Fibroblast of the aortic adventitia (primary cell): ENCODE measurements at regions not wholly inside any gene's neighbourhood (a gene's known extent, or its start where the extent isn't known, plus 50 kb on each side); places are given as distances from the start of the nearest gene placed in this dataset.

Source experiments
- DNase-seq: peaks from one replicate; pipeline ENCODE4 v3.0.0-alpha.2; 2010; ENCODE audit warnings: low read depth
- H3K4me3 ChIP-seq: 2 replicates; pipeline ENCODE4 v1.5.1; 2011; ENCODE audit warnings: low read depth, mild to moderate bottlenecking, control low read depth, low read length, moderate library complexity
- TF ChIP-seq, protein P1 (sequence below): IDR thresholded peaks from 2 replicates; pipeline ENCODE4 v1.5.1; 2011; ENCODE audit warnings: mild to moderate bottlenecking, low read length, control low read depth, inconsistent platforms; ENCODE audit not compliant: insufficient read depth

GRCh38 chr13:37365496-37365895 lies 233.1 kb downstream of the POSTN start:
- DNase-seq: no peak
- no peak overlapping the region for H3K4me3 ChIP-seq
- TF ChIP-seq, protein P1, sequence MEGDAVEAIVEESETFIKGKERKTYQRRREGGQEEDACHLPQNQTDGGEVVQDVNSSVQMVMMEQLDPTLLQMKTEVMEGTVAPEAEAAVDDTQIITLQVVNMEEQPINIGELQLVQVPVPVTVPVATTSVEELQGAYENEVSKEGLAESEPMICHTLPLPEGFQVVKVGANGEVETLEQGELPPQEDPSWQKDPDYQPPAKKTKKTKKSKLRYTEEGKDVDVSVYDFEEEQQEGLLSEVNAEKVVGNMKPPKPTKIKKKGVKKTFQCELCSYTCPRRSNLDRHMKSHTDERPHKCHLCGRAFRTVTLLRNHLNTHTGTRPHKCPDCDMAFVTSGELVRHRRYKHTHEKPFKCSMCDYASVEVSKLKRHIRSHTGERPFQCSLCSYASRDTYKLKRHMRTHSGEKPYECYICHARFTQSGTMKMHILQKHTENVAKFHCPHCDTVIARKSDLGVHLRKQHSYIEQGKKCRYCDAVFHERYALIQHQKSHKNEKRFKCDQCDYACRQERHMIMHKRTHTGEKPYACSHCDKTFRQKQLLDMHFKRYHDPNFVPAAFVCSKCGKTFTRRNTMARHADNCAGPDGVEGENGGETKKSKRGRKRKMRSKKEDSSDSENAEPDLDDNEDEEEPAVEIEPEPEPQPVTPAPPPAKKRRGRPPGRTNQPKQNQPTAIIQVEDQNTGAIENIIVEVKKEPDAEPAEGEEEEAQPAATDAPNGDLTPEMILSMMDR: no peak

DNA sequence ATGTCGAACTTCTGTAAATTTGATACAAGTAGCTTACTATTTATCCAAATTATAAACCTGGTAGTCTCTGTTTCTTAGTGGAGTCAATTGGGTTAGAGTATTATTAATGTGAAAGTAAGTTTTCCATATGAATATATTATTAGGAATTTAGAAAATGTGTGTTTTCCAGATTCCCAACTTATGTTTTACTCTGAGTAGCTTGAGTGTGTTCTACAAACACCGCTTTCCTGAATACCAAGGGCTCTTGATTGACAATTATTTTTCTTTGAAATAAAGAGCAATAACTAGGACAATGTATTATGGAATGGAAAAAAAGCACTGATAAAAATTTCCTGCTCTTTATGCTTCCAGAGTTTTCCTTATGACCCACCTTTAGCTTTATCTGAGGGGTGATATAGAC lies 233.6 kb downstream of the POSTN start:
- TF ChIP-seq, protein P1: no peak
- no peak for DNase-seq
- no peak overlapping the region for H3K4me3 ChIP-seq

DNA sequence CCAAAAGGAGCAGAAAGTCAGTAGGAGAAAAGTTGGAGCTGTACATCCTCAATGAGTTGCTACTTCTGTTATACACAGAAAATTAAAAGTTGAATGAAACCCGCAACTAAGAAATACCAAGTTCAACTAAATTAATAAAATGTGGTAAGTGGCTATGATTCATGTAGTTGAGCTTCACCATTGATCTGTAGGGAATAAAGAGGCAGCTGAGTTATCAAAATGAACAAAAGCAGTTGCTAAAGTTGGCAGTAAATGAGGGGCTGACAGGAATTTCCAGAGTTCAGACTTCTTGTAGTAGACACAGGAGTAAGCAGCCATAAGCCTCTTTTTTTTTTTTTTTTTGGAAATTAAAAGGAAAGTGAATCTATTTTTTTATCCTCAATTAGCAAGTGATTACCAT lies 234.6 kb downstream of the POSTN start:
- H3K4me3 ChIP-seq: no peak overlapping the region
- DNase-seq: peak; percentile 72
- TF ChIP-seq, protein P1: no peak

DNA sequence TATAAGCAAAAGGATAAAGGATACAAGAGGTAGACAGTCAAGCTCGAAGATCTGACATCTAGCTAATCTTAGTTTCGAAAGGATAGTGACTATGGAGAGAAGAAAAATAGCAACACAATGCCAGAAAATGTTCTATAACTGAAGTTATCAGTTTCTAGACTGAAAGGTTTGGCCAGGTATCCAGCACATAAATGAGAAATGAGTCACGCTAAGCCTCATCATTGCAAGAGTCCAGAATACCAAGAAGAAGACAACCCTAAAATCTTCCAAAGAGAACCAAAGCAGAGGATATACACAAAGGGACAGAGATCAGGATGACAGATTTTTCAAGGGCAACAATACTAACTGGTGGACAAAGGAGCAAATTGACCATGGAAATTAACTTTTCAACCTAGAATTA lies 237.0 kb downstream of the POSTN start:
- H3K4me3 ChIP-seq: no peak overlapping the region
- TF ChIP-seq, protein P1: no peak
- DNase-seq: no peak

DNA sequence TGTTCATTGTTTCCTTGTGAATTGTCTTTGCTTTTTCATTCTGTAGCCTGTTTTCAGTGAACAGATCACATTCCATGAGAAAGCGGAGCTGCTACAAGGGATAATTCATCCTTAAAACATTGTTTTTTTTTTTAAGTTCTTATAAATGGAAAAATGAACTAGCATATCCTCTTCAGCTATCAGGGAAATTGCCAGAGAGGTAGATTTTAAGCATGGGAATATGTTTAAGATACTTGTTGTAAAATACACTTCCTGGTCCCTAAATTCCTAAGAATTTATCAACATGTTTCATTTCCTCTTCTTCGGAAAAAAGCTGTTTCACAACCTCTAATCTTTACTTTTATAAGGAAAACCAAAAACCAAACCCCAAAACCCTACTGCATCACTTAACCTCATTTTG lies 238.0 kb downstream of the POSTN start:
- peak; percentile 57 for DNase-seq
- no peak overlapping the region for H3K4me3 ChIP-seq
- TF ChIP-seq, protein P1: no peak

DNA sequence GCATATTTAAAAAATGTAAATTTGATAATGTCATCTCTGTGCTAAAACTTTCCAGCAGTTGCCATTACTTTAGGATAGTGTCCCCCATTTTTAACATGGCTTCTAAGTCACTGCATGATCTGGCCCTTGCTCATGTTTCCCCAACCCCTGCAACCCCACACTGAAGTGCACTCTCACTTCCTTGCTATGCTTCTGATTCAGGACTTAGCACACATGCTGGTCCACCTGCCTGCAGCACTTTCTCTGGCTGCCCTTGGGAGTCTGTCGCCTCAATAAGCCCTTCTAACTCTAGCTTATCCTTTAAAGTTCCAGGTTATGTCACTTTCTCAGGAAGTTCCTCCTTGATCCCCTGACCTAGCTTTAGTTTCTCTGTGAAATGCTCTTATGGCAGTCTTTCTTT lies 241.0 kb downstream of the POSTN start:
- DNase-seq: no peak
- H3K4me3 ChIP-seq: no peak overlapping the region
- TF ChIP-seq, protein P1: no peak

- TF ChIP-seq, protein P1: no peak
- DNase-seq: no peak
- no peak overlapping the region for H3K4me3 ChIP-seq
Measured at GRCh38 chr13:37353911-37354310, 244.7 kb downstream of the POSTN start.
